Hematopoietic multipotent progenitor cell (in vitro differentiated cells): ENCODE measurements at regions not wholly inside any gene's neighbourhood (a gene's known extent, or its start where the extent isn't known, plus 50 kb on each side); places are given as distances from the start of the nearest gene placed in this dataset.

Source experiments
- DNase-seq, 3 donors: peaks; one replicate each; pipeline ENCODE4 v3.0.0-alpha.2; 2011 to 2015; ENCODE audit warnings: low read depth in 2 of 3, low spot score in 2 of 3

DNA sequence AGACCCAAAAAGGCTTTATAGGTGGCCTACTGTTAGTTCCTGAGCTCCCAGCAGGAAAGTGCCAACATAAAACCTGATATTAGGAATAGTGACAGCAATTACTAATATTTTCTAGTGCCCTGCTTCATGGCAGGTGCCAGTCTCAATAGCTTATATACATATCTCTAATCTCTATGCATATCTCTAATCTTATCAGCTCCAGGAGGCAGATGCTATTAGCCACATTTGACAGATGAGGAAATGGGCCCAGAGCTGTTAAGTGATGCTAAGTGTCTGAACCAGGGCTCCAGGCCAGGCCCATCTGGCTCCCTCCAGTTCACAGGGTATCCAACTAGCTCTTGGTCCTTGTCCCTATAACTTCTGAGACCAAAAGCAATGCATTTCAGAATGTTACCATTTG is 142.5 kb downstream of the CHIC2 start:
- no peak for DNase-seq

DNA sequence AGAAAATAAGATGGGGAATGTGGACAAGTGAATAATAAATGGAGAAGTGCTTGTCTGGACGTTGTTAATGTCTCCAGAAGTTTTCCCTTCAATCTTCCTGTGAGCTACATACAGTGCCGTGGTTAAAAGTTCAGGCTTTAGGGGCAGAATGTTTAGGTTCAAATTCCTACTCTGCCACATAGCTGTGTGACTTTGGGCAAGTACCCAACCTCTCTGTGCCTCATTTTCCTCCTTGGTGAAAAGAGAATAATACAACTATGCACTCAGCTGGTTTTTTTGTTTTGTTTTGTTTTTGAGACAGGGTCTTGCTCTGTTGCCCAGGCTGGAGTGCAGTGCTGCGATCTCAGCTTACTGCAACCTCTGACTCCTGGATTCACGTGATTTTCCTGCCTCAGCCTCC is 143.5 kb downstream of the CHIC2 start:
- no peak for DNase-seq

DNA sequence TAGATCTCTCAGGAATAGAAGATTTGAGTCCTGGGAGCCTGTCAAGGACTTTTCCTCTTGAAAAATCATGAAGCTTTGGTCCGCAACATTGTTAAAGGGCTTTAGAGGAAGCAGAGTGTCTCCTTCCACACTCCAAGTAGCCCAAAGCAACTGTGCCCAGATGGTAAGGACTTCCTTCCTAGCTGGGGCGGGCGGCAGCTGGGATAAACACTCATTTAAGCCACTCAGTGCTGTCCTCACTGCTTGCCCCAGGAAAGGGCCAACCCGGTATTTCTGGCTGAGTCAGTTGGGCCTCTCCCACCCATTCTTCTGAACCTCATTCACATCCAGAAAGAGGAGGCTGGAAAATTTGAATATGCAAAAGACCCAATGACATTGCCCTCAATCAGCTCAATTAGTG is 144.3 kb downstream of the CHIC2 start:
- peak in 1 of 3 donors; percentile 24 for DNase-seq

DNA sequence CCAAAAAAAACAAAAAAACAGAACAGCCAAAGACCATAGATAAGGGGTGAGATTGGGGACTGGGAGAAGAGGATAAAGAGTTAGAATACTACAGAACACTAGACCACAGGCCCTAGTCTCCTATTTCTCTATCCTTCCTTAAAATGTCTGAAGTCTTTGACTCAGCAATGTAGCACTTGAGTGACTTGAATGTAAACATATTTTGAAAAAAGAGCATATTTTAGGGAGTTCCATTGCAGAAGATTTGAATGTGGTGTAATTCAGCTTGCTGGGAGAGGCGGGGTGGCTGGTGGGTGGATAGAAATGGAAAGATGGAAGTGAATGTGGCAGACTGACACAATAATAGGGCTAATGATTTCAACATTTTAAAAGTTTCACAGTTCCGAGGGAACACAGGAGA is 144.9 kb downstream of the CHIC2 start:
- DNase-seq = no peak

- no peak for DNase-seq
These were observed 146.7 kb downstream of the CHIC2 start for GRCh38 chr4:53917729-53918128.

DNA sequence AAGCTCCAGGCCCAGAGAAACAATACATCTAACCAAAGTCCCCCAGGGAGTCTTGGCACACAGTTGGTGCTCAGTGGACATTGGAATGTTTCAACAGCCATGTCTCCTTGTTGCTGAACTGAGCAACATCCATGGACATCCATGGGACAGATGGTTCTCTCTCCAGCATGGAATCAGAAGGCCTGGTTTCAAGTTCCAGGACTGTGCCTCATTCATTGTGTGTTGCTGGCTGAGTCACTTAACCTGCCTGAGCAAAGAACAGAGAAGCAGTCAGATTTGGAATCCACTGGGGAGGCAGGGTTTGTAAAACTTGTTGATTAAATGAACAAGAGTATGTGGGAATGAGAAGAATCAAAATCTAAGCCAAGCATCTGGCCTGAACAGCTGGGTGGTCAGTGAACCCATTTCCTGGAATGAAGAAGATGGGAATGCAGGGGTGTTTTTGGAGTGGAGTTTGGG is 147.9 kb downstream of the CHIC2 start:
- DNase-seq = no peak

GRCh38 chr4:53914313-53915016 is 149.9 kb downstream of the CHIC2 start:
- peak in 1 of 3 donors; percentile 42 for DNase-seq

DNA sequence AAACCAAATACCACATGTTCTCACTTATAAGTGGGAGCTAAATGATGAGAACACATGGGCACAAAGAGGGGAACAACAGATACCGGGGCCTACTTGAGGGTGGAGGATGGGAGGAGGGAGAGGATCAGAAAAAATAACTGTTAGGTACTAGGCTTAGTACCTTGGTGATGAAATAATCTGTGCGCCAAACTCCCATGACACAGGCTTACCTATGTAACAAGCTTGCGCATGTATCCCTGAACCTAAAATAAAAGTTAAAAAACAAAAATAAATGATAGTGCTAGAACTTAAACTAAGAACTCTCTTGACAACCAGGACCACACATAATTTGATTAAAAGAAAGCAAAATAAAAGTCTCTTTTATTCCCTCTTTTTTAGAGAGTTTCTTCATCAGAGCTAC is 150.6 kb downstream of the CHIC2 start:
- no peak for DNase-seq

DNA sequence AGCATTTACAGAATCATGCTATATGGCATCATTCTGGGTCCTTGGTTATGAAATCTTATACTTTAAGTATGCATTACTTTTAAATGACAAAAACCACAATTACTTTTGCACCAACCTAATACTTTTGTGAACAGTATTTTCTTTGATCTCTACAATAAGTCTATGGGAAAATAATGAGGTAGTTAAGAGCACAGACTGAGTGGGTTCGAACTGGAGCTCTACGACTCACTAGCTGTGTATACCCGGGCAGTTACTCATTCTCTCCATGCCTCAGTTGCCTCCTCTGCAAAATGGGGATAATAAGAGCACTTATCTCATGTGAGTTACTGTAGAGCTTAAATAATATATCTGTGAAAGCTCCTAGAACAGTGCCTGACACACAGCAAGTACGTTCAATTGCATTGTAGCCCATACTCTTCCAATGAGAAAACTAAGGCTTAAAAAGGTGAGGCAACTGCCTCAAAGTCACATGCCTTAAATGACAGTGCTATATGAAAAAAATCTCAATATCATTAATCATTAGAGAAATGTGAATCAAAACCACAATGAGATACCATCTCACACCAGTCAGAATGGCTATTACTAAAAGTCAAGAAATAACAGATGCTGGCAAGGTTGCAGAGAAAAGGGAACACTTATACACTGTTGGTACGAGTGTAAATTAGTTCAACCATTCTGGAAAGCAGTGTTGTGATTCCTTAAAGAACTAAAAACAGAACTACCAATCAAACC is 151.5 kb downstream of the CHIC2 start:
- DNase-seq = no peak

DNA sequence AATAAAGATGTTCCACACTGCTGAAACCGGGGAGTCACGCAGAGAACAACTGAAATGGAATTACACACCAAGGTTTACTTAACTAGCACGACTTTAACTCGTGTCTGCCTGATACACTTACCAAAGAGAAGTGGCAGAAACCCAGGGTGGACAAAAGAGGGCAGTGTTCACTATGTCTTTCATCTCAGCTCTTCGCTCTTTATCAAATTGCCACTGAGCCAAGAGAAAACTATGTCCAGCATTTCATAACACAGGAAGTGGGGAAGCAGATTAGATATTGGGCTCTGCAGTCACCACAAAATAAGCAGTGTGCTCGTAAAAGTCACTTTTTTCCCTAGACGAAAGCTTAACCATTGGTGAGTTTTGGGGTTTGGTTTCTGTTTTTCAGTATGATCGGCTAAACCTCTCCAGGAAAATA is 155.7 kb downstream of the CHIC2 start:
- peak in 2 of 3 donors; percentile 60 to 79 for DNase-seq

GRCh38 chr4:53907772-53908171 is 156.6 kb downstream of the CHIC2 start:
- no peak for DNase-seq

GRCh38 chr4:53906606-53907190 is 157.7 kb downstream of the CHIC2 start:
- no peak for DNase-seq

DNA sequence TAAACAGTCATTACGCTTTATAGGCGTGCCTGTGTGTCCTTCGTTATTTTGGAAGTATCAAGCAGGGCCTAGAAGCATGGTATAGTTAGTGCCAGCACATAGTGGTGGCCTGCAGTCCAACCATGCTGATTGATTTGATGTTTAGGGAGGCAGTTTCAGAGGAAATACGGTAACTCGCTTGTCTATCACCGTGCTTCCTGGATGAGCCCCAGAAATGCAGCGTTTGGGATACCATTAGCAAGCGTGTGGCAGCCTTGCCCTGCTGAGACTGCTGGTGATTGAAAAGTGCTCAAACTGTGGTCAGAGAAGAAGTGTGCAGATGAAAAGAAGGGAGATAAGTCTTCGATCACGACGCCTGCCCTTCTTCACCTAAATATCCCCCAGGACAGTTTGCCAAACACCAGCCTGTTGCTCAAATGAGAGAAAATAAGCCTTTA is 158.4 kb downstream of the CHIC2 start:
- DNase-seq = peak in 1 of 3 donors; percentile 40

GRCh38 chr4:53905276-53905940 is 159.0 kb downstream of the CHIC2 start:
- peak in 1 of 3 donors; percentile 47 for DNase-seq

DNA sequence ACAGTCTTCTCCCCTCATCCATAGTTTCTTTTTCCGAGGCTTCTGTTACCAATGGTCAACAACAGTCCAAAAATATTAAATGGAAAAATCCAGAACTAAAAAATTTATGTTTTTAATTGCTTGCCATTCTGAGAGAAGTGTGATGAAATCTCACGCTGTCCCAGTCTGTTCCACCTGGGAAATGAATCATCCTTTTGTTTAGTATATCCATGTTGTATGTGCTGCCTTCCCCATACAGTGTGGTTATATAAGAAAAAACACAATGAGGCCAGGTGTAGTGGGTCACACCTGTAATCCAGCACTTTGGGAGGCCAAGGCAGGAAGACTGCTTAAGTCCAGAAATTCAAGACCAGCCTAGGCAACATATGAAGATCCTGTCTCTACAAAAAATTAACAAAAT is 161.6 kb downstream of the CHIC2 start:
- no peak for DNase-seq

DNA sequence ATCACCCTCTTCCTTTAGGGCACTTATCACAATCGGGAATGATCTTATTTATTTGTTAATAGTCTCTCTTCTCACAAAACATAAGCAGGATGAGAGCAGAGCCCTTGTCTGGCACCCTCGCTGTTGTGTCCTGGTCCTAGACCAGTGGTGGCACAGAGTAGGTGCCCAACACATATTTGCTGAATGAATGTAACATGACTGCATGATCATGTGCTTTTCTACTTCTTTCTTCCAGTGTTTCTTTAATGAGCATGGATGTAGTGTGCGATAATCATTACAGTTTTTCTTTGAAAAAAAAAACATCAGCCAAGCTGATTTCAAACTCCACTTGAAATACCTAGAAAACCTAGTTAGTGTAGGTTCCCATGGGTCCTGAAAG is 164.1 kb downstream of the CHIC2 start:
- DNase-seq = no peak

DNA sequence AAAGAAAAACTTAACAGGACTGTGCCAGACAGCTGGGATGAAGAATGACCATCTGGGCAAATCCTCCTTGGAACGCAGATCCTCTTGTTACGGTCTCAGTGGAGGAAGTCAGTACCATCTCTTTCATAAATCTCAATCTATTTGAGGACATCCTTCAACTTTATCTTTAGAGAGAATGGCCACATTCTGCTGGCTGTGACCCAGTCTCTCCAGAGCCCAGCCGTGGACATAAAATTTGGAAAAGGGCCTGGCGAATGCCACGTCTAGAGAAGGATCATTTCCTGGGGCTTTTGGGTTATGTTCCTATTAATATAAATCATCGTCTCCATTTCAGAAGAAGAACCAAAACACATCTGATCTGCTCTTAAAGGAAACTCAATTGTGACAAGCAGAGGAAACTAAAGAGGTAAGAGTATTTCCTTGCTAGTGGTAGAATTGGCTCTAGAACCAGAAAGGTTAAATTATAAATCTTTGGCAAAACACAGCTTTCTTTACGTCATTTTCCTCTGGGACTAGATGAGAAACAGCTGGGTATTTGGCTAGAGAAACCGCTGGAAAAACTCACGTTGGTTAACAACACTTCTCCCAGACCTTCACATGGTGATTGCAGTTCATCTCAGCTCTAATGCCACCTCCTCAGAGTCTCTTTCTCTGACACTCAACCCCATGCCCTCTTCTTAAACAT is 164.7 kb downstream of the CHIC2 start:
- DNase-seq = no peak

GRCh38 chr4:53895137-53895536 is 169.3 kb downstream of the CHIC2 start:
- no peak for DNase-seq

- no peak for DNase-seq
These were observed 173.9 kb downstream of the CHIC2 start for GRCh38 chr4:53890461-53890860.

DNA sequence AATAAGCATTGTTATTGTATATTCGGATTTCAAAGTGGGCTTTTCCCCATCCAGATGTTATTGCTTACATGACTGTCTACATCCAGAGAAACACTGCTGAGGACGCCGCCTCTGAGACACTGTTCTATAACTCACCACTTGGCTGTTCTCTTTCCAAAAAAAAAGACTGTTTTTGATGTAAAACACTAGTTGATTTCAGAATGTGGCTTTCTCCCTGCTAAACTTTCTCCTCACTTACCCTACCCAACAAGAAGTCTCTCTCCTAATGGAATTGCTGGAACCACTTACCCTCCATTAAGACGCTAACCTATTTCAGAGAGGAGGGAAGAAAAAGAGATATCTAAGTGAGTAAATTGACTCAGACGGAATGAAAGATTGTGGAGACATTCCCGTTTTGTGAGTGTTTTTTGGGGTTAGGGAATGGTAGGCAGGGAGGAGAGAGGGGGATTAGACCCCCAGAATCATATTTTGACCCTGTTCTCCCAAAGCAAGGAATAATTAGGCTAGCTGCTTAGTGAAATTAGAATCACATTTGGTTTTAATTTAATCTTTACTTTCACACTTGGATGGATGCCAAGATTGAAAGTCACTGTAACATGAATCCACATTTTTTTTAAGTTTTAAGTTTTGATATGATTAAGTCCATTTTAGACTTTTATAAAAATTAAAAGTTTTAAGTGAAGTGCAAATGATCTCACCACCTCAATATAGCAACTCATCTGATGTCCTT is 174.9 kb downstream of the CHIC2 start:
- DNase-seq = no peak
